Mucosa of descending colon (tissue), 3 donors: ENCODE measurements at regions not wholly inside any gene's neighbourhood (a gene's known extent, or its start where the extent isn't known, plus 50 kb on each side); places are given as distances from the start of the nearest gene placed in this dataset.

Experiments
- ATAC-seq: fragments of 200-7000 bp; cut with Tn5 transposase; one replicate; pipeline ENCODE4 v1.9.1; 2020; ENCODE audit warnings: mild to moderate bottlenecking, moderate library complexity
- DNase-seq, 3 donors: peaks; one replicate each; pipeline ENCODE4 v3.0.0-alpha.2; 2020
- H3K36me3 ChIP-seq: fragments of 200-600 bp; one replicate; pipeline ENCODE4 v1.8.0; 2021; ENCODE audit warnings: low read depth, mild to moderate bottlenecking
- H3K4me1 ChIP-seq: fragments of 200-600 bp; one replicate; pipeline ENCODE4 v1.8.0; 2021; ENCODE audit warnings: low read depth, mild to moderate bottlenecking
- H3K4me3 ChIP-seq: fragments of 200-600 bp; one replicate; pipeline ENCODE4 v1.8.0; 2021; ENCODE audit warnings: mild to moderate bottlenecking
- H3K9me3 ChIP-seq: fragments of 200-600 bp; one replicate; pipeline ENCODE4 v1.8.0; 2021; ENCODE audit warnings: mild to moderate bottlenecking
- CTCF ChIP-seq: fragments of 200-600 bp; IDR thresholded peaks from one replicate; pipeline ENCODE4 v1.8.0; 2022; ENCODE audit warnings: antibody characterized with exemption, mild to moderate bottlenecking
- intact Hi-C, 2 donors: fragments of 100-400 bp; cut with DNase I in 1 of 2; cut with micrococcal nuclease in 1 of 2; formaldehyde crosslinking; loops; one replicate each; pipeline versions ENCODE4 v1.11.0 to v1.11.1; 2022; cut with DNase I, micrococcal nuclease
- donor health status: DM: no; HTN: no; CAD: no; lungs with moderate emphysema.
- donor health status: DM: no; HTN: no; CAD: no.
- donor health status: DM: no; HTN: yes; CAD: no.

- Histone ChIP-seq H3K36me3 (no peaks in the 10 kb centered on the region), H3K4me1 (no peaks in the 10 kb centered on the region), H3K4me3 (no peak overlapping the region), H3K9me3 (no peaks in the 10 kb centered on the region)
- ATAC-seq, result no peak
- TF ChIP-seq CTCF, result no peak
- DNase-seq, result no peak
- intact Hi-C loops, result no loop called here
These were observed 236.5 kb downstream of the GXYLT1 start for GRCh38 chr12:41908206-41908605.

GRCh38 chr12:41907550-41907949 is 237.1 kb downstream of the GXYLT1 start:
- Histone ChIP-seq H3K9me3 (no peaks in the 10 kb centered on the region), H3K36me3 (no peaks in the 10 kb centered on the region), H3K4me3 (no peak overlapping the region), H3K4me1 (no peaks in the 10 kb centered on the region)
- intact Hi-C loops, result no loop called here
- TF ChIP-seq CTCF, result no peak
- no peak for DNase-seq
- ATAC-seq, result no peak

- DNase-seq (no peak), ATAC-seq (no peak)
- Histone ChIP-seq H3K4me1 (no peaks in the 10 kb centered on the region), H3K36me3 (no peaks in the 10 kb centered on the region), H3K4me3 (no peak overlapping the region), H3K9me3 (no peaks in the 10 kb centered on the region)
- TF ChIP-seq CTCF, result no peak
- intact Hi-C loops, result no loop called here
These were observed 237.7 kb downstream of the GXYLT1 start for GRCh38 chr12:41907021-41907420.

- ATAC-seq (no peak), DNase-seq (no peak)
- Histone ChIP-seq H3K36me3 (no peaks in the 10 kb centered on the region), H3K9me3 (no peaks in the 10 kb centered on the region), H3K4me3 (no peak overlapping the region), H3K4me1 (no peaks in the 10 kb centered on the region)
- intact Hi-C loops, result no loop called here
- no peak for TF ChIP-seq CTCF
These were observed 238.8 kb downstream of the GXYLT1 start for GRCh38 chr12:41905759-41906297.

- DNase-seq (no peak), ATAC-seq (no peak)
- TF ChIP-seq CTCF, result no peak
- Histone ChIP-seq H3K4me3 (no peak overlapping the region), H3K9me3 (no peaks in the 10 kb centered on the region), H3K36me3 (no peaks in the 10 kb centered on the region), H3K4me1 (no peaks in the 10 kb centered on the region)
- intact Hi-C loops, result no loop called here
These were observed 239.5 kb downstream of the GXYLT1 start for GRCh38 chr12:41905073-41905758.
